K562 (cell line): ENCODE measurements at regions not wholly inside any gene's neighbourhood (a gene's known extent, or its start where the extent isn't known, plus 50 kb on each side); places are given as distances from the start of the nearest gene placed in this dataset.

ENCODE experiments used
- ATAC-seq: fragments of 200-7000 bp; cut with Tn5 transposase; 3 replicates; pipeline ENCODE4 v1.9.1; 2020; ENCODE audit warnings: moderate library complexity
- BruUV-seq: library from RNA; stranded (reverse); fragments of 400-500 nt; replicated peaks from 2 replicates; lab custom pipeline; 2021; lab: Mats Ljungman, UMichigan
- CTCF ChIA-PET: fragments of 300-600 bp; formaldehyde crosslinking; extraction: SDS; loops from one replicate; lab custom pipeline; 2021; ENCODE audit warnings: low intra/inter-chr PET ratio; lab: Yijun Ruan, JAX
- POLR2A ChIA-PET: fragments of 300-600, 350-650 bp; sonication (Branson Sonifier 250); formaldehyde crosslinking; extraction: SDS; loops from one replicate; lab custom pipeline; 2021; ENCODE audit warnings: antibody characterized with exemption, inconsistent platforms; lab: Yijun Ruan, JAX
- DNase-seq, 4 experiments: peaks; one replicate each; pipeline versions ENCODE4 v3.0.0 to v3.0.0-alpha.2; 2011 to 2018; ENCODE audit warnings: low spot score in 3 of 4, mixed read lengths in 3 of 4; ENCODE audit errors: extremely low read depth in 1 of 4
- FAIRE-seq: peaks from 2 replicates; lab custom pipeline; 2011; peaks lifted over from hg19 to GRCh38; lab: Jason Lieb, UNC
- H2AFZ ChIP-seq: 2 replicates; pipeline ENCODE4 v1.6.0; 2011; ENCODE audit warnings: low read depth, low read length, control low read depth, inconsistent platforms
- H3K27ac ChIP-seq: fragments of 200-600 bp; 3 replicates; pipeline ENCODE4 v1.8.0; 2011; ENCODE audit warnings: low read depth, mild to moderate bottlenecking, control low read depth, inconsistent platforms, low read length, moderate library complexity, mixed read lengths; ENCODE audit errors: extremely low read depth
- H3K27me3 ChIP-seq, 2 experiments: fragments of 300-600 bp in 1 of 2; 2 replicates in 1 of 2; 3 replicates in 1 of 2; pipeline versions ENCODE4 v1.6.0 to v1.8.0; 2011; ENCODE audit warnings: inconsistent platforms in 2 of 2, low read length in 2 of 2, mild to moderate bottlenecking in 1 of 2, mixed read lengths in 1 of 2, moderate library complexity in 1 of 2; ENCODE audit not compliant: control insufficient read depth in 2 of 2, insufficient read depth in 2 of 2
- H3K36me3 ChIP-seq: fragments of 300-600 bp; 3 replicates; pipeline ENCODE4 v1.8.0; 2011; ENCODE audit warnings: mild to moderate bottlenecking, low read length, inconsistent platforms; ENCODE audit not compliant: control insufficient read depth, insufficient read depth
- H3K4me1 ChIP-seq, 2 experiments: fragments of 200-600 bp in 1 of 2; replicated peaks in 1 of 2; 2 replicates in 1 of 2; 3 replicates in 1 of 2; pipeline versions ENCODE4 v1.5.1 to v1.8.0; 2011; ENCODE audit warnings: inconsistent platforms in 2 of 2, low read length in 2 of 2, mild to moderate bottlenecking in 1 of 2, mixed read lengths in 1 of 2, moderate library complexity in 1 of 2; ENCODE audit not compliant: control insufficient read depth in 2 of 2, insufficient read depth in 2 of 2
- H3K4me2 ChIP-seq: 2 replicates; pipeline ENCODE4 v1.6.1; 2011; ENCODE audit warnings: low read length, control low read depth, inconsistent platforms, mixed read lengths; ENCODE audit not compliant: insufficient read depth
- H3K4me3 ChIP-seq: fragments of 200-600 bp; sonication (generic), shearing (Covaris generic); 2 replicates; pipeline ENCODE4 v1.5.1; 2016; ENCODE audit warnings: control low read depth, inconsistent platforms
- H3K79me2 ChIP-seq: fragments of 200-600 bp; 3 replicates; pipeline ENCODE4 v1.8.0; 2011; ENCODE audit warnings: low read length, inconsistent platforms; ENCODE audit not compliant: control insufficient read depth, insufficient read depth
- H3K9ac ChIP-seq, 2 experiments: 2 replicates each; pipeline versions ENCODE4 v1.6.0 to v1.6.1; 2011; ENCODE audit warnings: low read depth in 2 of 2, low read length in 2 of 2, control low read depth in 1 of 2, inconsistent platforms in 1 of 2, mild to moderate bottlenecking in 1 of 2, mixed read lengths in 1 of 2; ENCODE audit not compliant: insufficient read depth in 1 of 2
- H3K9me1 ChIP-seq: one replicate; pipeline ENCODE4 v1.6.0; 2011; ENCODE audit warnings: inconsistent platforms, mild to moderate bottlenecking, low read length, moderate library complexity; ENCODE audit not compliant: control insufficient read depth, insufficient read depth
- H3K9me3 ChIP-seq: replicated peaks from 2 replicates; pipeline ENCODE4 v1.5.1; 2011; ENCODE audit warnings: low read depth, low read length, inconsistent platforms; ENCODE audit not compliant: control insufficient read depth, insufficient read depth
- H4K20me1 ChIP-seq: replicated peaks from 2 replicates; pipeline ENCODE4 v1.6.1; 2011; ENCODE audit warnings: low read length, inconsistent platforms, mixed read lengths; ENCODE audit not compliant: control insufficient read depth, insufficient read depth
- CAMTA2 ChIP-seq: fragments of 250-450 bp; sonication (Bioruptor Pico); conservative IDR thresholded peaks from 2 replicates; pipeline ENCODE4 v1.5.1; 2022
- CTCF ChIP-seq, 3 experiments: IDR thresholded peaks in 2 of 3; conservative IDR thresholded peaks in 1 of 3; 2 replicates each; pipeline ENCODE4 v1.5.1; 2011 to 2012; ENCODE audit warnings: low read length in 3 of 3, mild to moderate bottlenecking in 3 of 3, control low read depth in 2 of 3, improper control_type of control experiment in 1 of 3, inconsistent platforms in 1 of 3, low read depth in 1 of 3, mixed read lengths in 1 of 3, moderate library complexity in 1 of 3; ENCODE audit not compliant: insufficient read depth in 2 of 3
- ETV5 ChIP-seq: sonication (generic); formaldehyde crosslinking; IDR thresholded peaks from 2 replicates; pipeline ENCODE4 v1.4.0; 2020; ENCODE audit warnings: low read depth, mild to moderate bottlenecking, missing genetic modification reagents
- ZNF165 ChIP-seq: fragments of 250-450 bp; sonication (Bioruptor Pico); IDR thresholded peaks from 2 replicates; pipeline ENCODE4 v1.4.0; 2020; ENCODE audit warnings: borderline replicate concordance
- ZNF277 ChIP-seq: fragments of 250-450 bp; sonication (Bioruptor Pico); IDR thresholded peaks from 2 replicates; pipeline ENCODE4 v1.8.0; 2022; ENCODE audit warnings: inconsistent platforms, mild to moderate bottlenecking, moderate library complexity, borderline replicate concordance
- ZNF551 ChIP-seq: fragments of 250-450 bp; sonication (Bioruptor Pico); IDR thresholded peaks from 2 replicates; pipeline ENCODE4 v1.5.0; 2021; ENCODE audit warnings: mild to moderate bottlenecking, moderate library complexity
- ZNF707 ChIP-seq: fragments of 250-450 bp; sonication (Bioruptor Pico); conservative IDR thresholded peaks from 2 replicates; pipeline ENCODE4 v1.8.0; 2022; ENCODE audit warnings: inconsistent platforms, mild to moderate bottlenecking, moderate library complexity
- ZNF764 ChIP-seq: fragments of 250-450 bp; sonication (Bioruptor Pico); IDR thresholded peaks from 2 replicates; pipeline ENCODE4 v1.4.0; 2020; ENCODE audit warnings: low read depth, mild to moderate bottlenecking, moderate library complexity
- WGBS: fragments of 100-300 bp; shearing (Covaris generic); methylation state at CpG from one replicate; pipeline ENCODE4 v1.1.6; 2016; ENCODE audit warnings: low coverage, mixed read lengths; ENCODE audit not compliant: insufficient coverage; ENCODE audit errors: missing lambda C conversion rate; 5-methylcytosine and 5-hydroxymethylcytosine counted together
- in situ Hi-C: fragments of 300-500 bp; cut with MboI; formaldehyde crosslinking; loops from 4 replicates; pipeline ENCODE4 v1.15.0; 2018; ENCODE audit warnings: inconsistent platforms, mixed read lengths
- intact Hi-C: fragments of 100-400 bp; cut with micrococcal nuclease; formaldehyde crosslinking; loops from 2 replicates; pipeline ENCODE4 v1.14.2; 2022
- TF ChIP-seq, protein P1 (sequence below): fragments of 250-450 bp; sonication (Bioruptor Pico); IDR thresholded peaks from 2 replicates; pipeline ENCODE4 v1.5.0; 2021

- TF ChIP-seq CTCF (IDR thresholded peaks at IDR 0.05 in 2 of 3, conservative IDR thresholded peaks at IDR 0.05 in 1 of 3; ENCODE audit: insufficient read depth in 2 of 3, low read depth in 1 of 3, low read length in 3 of 3) (no peak), ETV5 (CRISPR knock-in tag) (no peak), ZNF707 (CRISPR knock-in tag) (no peak), CAMTA2 (CRISPR knock-in tag) (no peak), ZNF764 (CRISPR knock-in tag) (no peak)
These were observed 1188.3 kb upstream of the SORCS1 start (continued) for GRCh38 chr10:108352771-108353170.

DNA sequence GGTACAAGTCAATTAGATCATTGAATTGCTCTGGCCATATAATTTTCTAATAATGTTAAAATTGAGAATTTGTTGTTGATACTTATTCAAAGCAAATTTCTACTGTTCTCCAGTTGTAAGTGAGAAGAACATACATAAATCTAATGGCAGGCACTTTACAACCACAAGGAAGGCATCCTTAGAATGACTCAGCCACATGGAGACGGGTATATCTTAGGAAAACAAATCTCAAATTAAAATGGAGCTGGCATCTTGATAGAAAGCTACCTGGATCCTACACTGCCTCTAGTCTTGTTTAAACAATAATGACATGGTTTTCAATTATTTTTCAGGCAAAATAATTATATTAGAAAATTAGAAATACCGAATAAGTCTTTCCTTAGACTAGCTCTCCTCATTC, 1183.7 kb upstream of the SORCS1 start:
- ChIA-PET CTCF (no interaction called here), POLR2A (no interaction called here)
- Histone ChIP-seq H3K4me2 (no peak overlapping the region), H2AFZ (no peak overlapping the region), H4K20me1 (no peaks in the 10 kb centered on the region), H3K27me3 (no peaks in the 10 kb centered on the region), H3K36me3 (no peaks in the 10 kb centered on the region), H3K9me1 (no peaks in the 10 kb centered on the region), H3K27ac (no peak overlapping the region), H3K79me2 (no peaks in the 10 kb centered on the region), H3K4me3 (no peak overlapping the region), H3K9ac (no peak overlapping the region), H3K9me3 (no peaks in the 10 kb centered on the region), H3K4me1 (no peaks in the 10 kb centered on the region)
- ATAC-seq (no peak), DNase-seq (no peak), FAIRE-seq (no peak)
- TF ChIP-seq ZNF277 (CRISPR knock-in tag) (no peak), ZNF165 (CRISPR knock-in tag) (no peak), ZNF551 (no peak)
- TF ChIP-seq, protein P1, sequence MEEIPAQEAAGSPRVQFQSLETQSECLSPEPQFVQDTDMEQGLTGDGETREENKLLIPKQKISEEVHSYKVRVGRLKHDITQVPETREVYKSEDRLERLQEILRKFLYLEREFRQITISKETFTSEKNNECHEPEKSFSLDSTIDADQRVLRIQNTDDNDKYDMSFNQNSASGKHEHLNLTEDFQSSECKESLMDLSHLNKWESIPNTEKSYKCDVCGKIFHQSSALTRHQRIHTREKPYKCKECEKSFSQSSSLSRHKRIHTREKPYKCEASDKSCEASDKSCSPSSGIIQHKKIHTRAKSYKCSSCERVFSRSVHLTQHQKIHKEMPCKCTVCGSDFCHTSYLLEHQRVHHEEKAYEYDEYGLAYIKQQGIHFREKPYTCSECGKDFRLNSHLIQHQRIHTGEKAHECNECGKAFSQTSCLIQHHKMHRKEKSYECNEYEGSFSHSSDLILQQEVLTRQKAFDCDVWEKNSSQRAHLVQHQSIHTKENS = no peak
- in situ Hi-C loops (no loop called here), intact Hi-C loops (no loop called here)
- 0% methylated on average over 2 of the region's 2 CpGs for WGBS
- BruUV-seq = no TSS peak
